ENCODE measurements at regions not wholly inside any gene's neighbourhood (a gene's known extent, or its start where the extent isn't known, plus 50 kb on each side); places are given as distances from the start of the nearest gene placed in this dataset.

- Histone ChIP-seq H3K27me3 (replicated peaks in 1 of 2; ENCODE audit: control insufficient read depth in 2 of 2, insufficient read depth in 2 of 2, low read length in 1 of 2) (no peaks in the 10 kb centered on the region; a peak in 4 of 4 replicates), H3K79me2 (ENCODE audit: control insufficient read depth, insufficient read depth, low read length) (no peaks in the 10 kb centered on the region), H3K9ac (ENCODE audit: control insufficient read depth, insufficient read depth, low read length) (no peak overlapping the region), H3K4me2 (ENCODE audit: control insufficient read depth, insufficient read depth) (no peak overlapping the region), H3K4me1 (ENCODE audit: control insufficient read depth, insufficient read depth, low read length) (no peaks in the 10 kb centered on the region), H3K36me3 (ENCODE audit: control insufficient read depth in 2 of 2, insufficient read depth in 2 of 2, low read length in 1 of 2) (no peaks in the 10 kb centered on the region), H4K20me1 (ENCODE audit: control insufficient read depth, insufficient read depth) (no peaks in the 10 kb centered on the region), H3K9me3 (replicated peaks; ENCODE audit: control insufficient read depth, insufficient read depth, low read length) (no peaks in the 10 kb centered on the region), H2AFZ (ENCODE audit: control insufficient read depth, low read depth, low read length) (no peak overlapping the region), H3K27ac (ENCODE audit: control insufficient read depth, insufficient read depth) (no peak overlapping the region), H3K4me3 (no peak overlapping the region)
- in situ Hi-C loops (cut with MboI) (no loop called here), intact Hi-C loops (cut with micrococcal nuclease; ENCODE audit: unreplicated experiment) (no loop called here)
- ChIA-PET RAD21 (ENCODE audit: unreplicated experiment) (no interaction called here), POLR2A (no interaction called here), SMC1A (ENCODE audit: uncharacterized antibody, unreplicated experiment) (no interaction called here), CTCF (no interaction called here)
- 0% methylated on average over 1 of the region's 1 CpG for WGBS (ENCODE audit: insufficient coverage, insufficient replicate concordance, low lambda C conversion rate, missing lambda C conversion rate)
- no TSS peak for BruUV-seq (replicated peaks)
- ATAC-seq (no peak), FAIRE-seq (no peak), DNase-seq (ENCODE audit: low read depth, low spot score) (no peak)
- TF ChIP-seq MEF2A (IDR thresholded peaks at IDR 0.05; ENCODE audit: insufficient read depth, low read depth, low read length) (no peak), ZBTB11 (CRISPR knock-in tag; IDR thresholded peaks at IDR 0.05) (no peak), ZBTB4 (CRISPR knock-in tag; IDR thresholded peaks at IDR 0.05) (no peak), NRF1 (conservative IDR thresholded peaks at IDR 0.05; ENCODE audit: low read depth, low read length) (no peak), EED (IDR thresholded peaks at IDR 0.05; ENCODE audit: low read depth) (no peak), EZH2 (IDR thresholded peaks at IDR 0.05; ENCODE audit: borderline replicate concordance, control insufficient read depth, low read depth, low read length) (no peak), CREM (IDR thresholded peaks at IDR 0.05; ENCODE audit: low read depth) (no peak)
Measured at GRCh38 chr18:60202708-60203107, 169.9 kb downstream of the MC4R start.

Data from GM12878 (cell line).